ENCODE measurements at regions not wholly inside any gene's neighbourhood (a gene's known extent, or its start where the extent isn't known, plus 50 kb on each side); places are given as distances from the start of the nearest gene placed in this dataset.

GRCh38 chr9:126205845-126206498 lies 120.7 kb upstream of the MVB12B start:
- TF ChIP-seq CTCF (conservative IDR thresholded peaks at IDR 0.05 in 1 of 2, IDR thresholded peaks at IDR 0.05 in 1 of 2; ENCODE audit: low read depth in 1 of 2, low read length in 2 of 2) (no peak), EZH2 (IDR thresholded peaks at IDR 0.05; ENCODE audit: low read length, missing control alignments) (no peak)
- Histone ChIP-seq H3K27me3 (ENCODE audit: control insufficient read depth, insufficient read depth, low read length) (peaks cover 9% of the 10 kb centered on the region), H3K79me2 (ENCODE audit: control insufficient read depth, insufficient read depth, low read length) (no peaks in the 10 kb centered on the region), H3K4me3 (replicated peaks in 1 of 4; ENCODE audit: control extremely low read depth in 1 of 4, insufficient read depth in 1 of 4, low read depth in 3 of 4, low read length in 4 of 4) (no peak overlapping the region), H3K9me3 (ENCODE audit: control insufficient read depth, insufficient read depth, low read depth, low read length) (no peaks in the 10 kb centered on the region), H3K4me1 (ENCODE audit: control insufficient read depth, extremely low read depth, insufficient read depth, low read length) (no peaks in the 10 kb centered on the region), H3K27ac (ENCODE audit: insufficient read depth, low read length) (no peak overlapping the region), H4K20me1 (ENCODE audit: control insufficient read depth, extremely low read depth, insufficient read depth, low read length) (no peaks in the 10 kb centered on the region), H3K4me2 (ENCODE audit: extremely low read depth, insufficient read depth, low read length) (no peak overlapping the region), H2AFZ (ENCODE audit: low read length) (no peak overlapping the region), H3K9ac (ENCODE audit: insufficient read depth, low read length) (no peak overlapping the region), H3K36me3 (ENCODE audit: control insufficient read depth, insufficient read depth, low read length) (no peaks in the 10 kb centered on the region)
- no peak for DNase-seq (ENCODE audit: low read depth in 2 of 2)

- no peaks in the 10 kb centered on the region for H3K36me3 ChIP-seq (ENCODE audit: control insufficient read depth, insufficient read depth, low read length)
- H3K27me3 ChIP-seq (ENCODE audit: control insufficient read depth, insufficient read depth, low read length), result peaks cover 9% of the 10 kb centered on the region
- no peak overlapping the region for H3K9ac ChIP-seq (ENCODE audit: insufficient read depth, low read length)
- no peak overlapping the region for H3K27ac ChIP-seq (ENCODE audit: insufficient read depth, low read length)
- TF ChIP-seq EZH2 (IDR thresholded peaks at IDR 0.05; ENCODE audit: low read length, missing control alignments), result no peak
- no peak for TF ChIP-seq CTCF (conservative IDR thresholded peaks at IDR 0.05 in 1 of 2, IDR thresholded peaks at IDR 0.05 in 1 of 2; ENCODE audit: low read depth in 1 of 2, low read length in 2 of 2)
- no peaks in the 10 kb centered on the region for H3K79me2 ChIP-seq (ENCODE audit: control insufficient read depth, insufficient read depth, low read length)
- H3K4me3 ChIP-seq (replicated peaks in 1 of 4; ENCODE audit: control extremely low read depth in 1 of 4, insufficient read depth in 1 of 4, low read depth in 3 of 4, low read length in 4 of 4), result no peak overlapping the region
- no peak for DNase-seq (ENCODE audit: low read depth in 2 of 2)
- no peaks in the 10 kb centered on the region for H3K9me3 ChIP-seq (ENCODE audit: control insufficient read depth, insufficient read depth, low read depth, low read length)
- H4K20me1 ChIP-seq (ENCODE audit: control insufficient read depth, extremely low read depth, insufficient read depth, low read length), result no peaks in the 10 kb centered on the region
- H3K4me2 ChIP-seq (ENCODE audit: extremely low read depth, insufficient read depth, low read length), result no peak overlapping the region
- H2AFZ ChIP-seq (ENCODE audit: low read length), result no peak overlapping the region
- no peaks in the 10 kb centered on the region for H3K4me1 ChIP-seq (ENCODE audit: control insufficient read depth, extremely low read depth, insufficient read depth, low read length)
Measured at GRCh38 chr9:126207256-126207655, 119.4 kb upstream of the MVB12B start.

- DNase-seq (ENCODE audit: low read depth in 2 of 2), result no peak
Measured at GRCh38 chr9:126208216-126208758, 118.3 kb upstream of the MVB12B start.

More at GRCh38 chr9:126208216-126208758, 118.3 kb upstream of the MVB12B start:
- TF ChIP-seq CTCF (conservative IDR thresholded peaks at IDR 0.05 in 1 of 2, IDR thresholded peaks at IDR 0.05 in 1 of 2; ENCODE audit: low read depth in 1 of 2, low read length in 2 of 2) (no peak), EZH2 (IDR thresholded peaks at IDR 0.05; ENCODE audit: low read length, missing control alignments) (no peak)
- Histone ChIP-seq H3K27ac (ENCODE audit: insufficient read depth, low read length) (no peak overlapping the region), H3K36me3 (ENCODE audit: control insufficient read depth, insufficient read depth, low read length) (no peaks in the 10 kb centered on the region), H3K4me3 (replicated peaks in 1 of 4; ENCODE audit: control extremely low read depth in 1 of 4, insufficient read depth in 1 of 4, low read depth in 3 of 4, low read length in 4 of 4) (no peak overlapping the region), H3K27me3 (ENCODE audit: control insufficient read depth, insufficient read depth, low read length) (peaks cover 11% of the 10 kb centered on the region), H2AFZ (ENCODE audit: low read length) (no peak overlapping the region), H4K20me1 (ENCODE audit: control insufficient read depth, extremely low read depth, insufficient read depth, low read length) (no peaks in the 10 kb centered on the region), H3K9ac (ENCODE audit: insufficient read depth, low read length) (no peak overlapping the region), H3K79me2 (ENCODE audit: control insufficient read depth, insufficient read depth, low read length) (no peaks in the 10 kb centered on the region), H3K9me3 (ENCODE audit: control insufficient read depth, insufficient read depth, low read depth, low read length) (no peaks in the 10 kb centered on the region), H3K4me2 (ENCODE audit: extremely low read depth, insufficient read depth, low read length) (no peak overlapping the region), H3K4me1 (ENCODE audit: control insufficient read depth, extremely low read depth, insufficient read depth, low read length) (no peaks in the 10 kb centered on the region)

Data from fibroblast of lung (primary cell).